ENCODE measurements at regions not wholly inside any gene's neighbourhood (a gene's known extent, or its start where the extent isn't known, plus 50 kb on each side); places are given as distances from the start of the nearest gene placed in this dataset.

GRCh38 chr5:3325972-3326840 lies 269.4 kb upstream of the IRX1 start:
- TF ChIP-seq NFYA (IDR thresholded peaks at IDR 0.05; ENCODE audit: borderline replicate concordance, low read depth, low read length) = no peak
- TF ChIP-seq CTCF (IDR thresholded peaks at IDR 0.05 in 2 of 3, conservative IDR thresholded peaks at IDR 0.05 in 1 of 3; ENCODE audit: control insufficient read depth in 2 of 3, extremely low read depth in 1 of 3, insufficient read depth in 1 of 3, low read depth in 3 of 3, low read length in 3 of 3) = no peak
- no peak for TF ChIP-seq BHLHE40 (IDR thresholded peaks at IDR 0.05; ENCODE audit: borderline replicate concordance in 1 of 2, low read depth in 2 of 2, low read length in 1 of 2)
- TF ChIP-seq EZH2 (IDR thresholded peaks at IDR 0.05; ENCODE audit: borderline replicate concordance, control insufficient read depth, low read depth, low read length) = no peak
- TF ChIP-seq MXI1 (IDR thresholded peaks at IDR 0.05; ENCODE audit: low read depth, low read length) = no peak
- TF ChIP-seq PAX5 (IDR thresholded peaks at IDR 0.05; ENCODE audit: borderline replicate concordance, low read depth, low read length) = no peak
- no peak for TF ChIP-seq RAD21 (IDR thresholded peaks at IDR 0.05; ENCODE audit: insufficient read depth, low read depth, low read length)
- TF ChIP-seq NBN (IDR thresholded peaks at IDR 0.05) = no peak
- TF ChIP-seq YY1 (IDR thresholded peaks at IDR 0.05; ENCODE audit: low read depth, low read length) = no peak
- TF ChIP-seq PML (IDR thresholded peaks at IDR 0.05; ENCODE audit: low read length) = no peak
- no peak for TF ChIP-seq FOXK2 (IDR thresholded peaks at IDR 0.05)
- no peak for TF ChIP-seq TCF7 (IDR thresholded peaks at IDR 0.05; ENCODE audit: borderline replicate concordance)
- TF ChIP-seq POLR2A (IDR thresholded peaks at IDR 0.05; ENCODE audit: low read depth, low read length) = no peak
